PC-9 (cell line): ENCODE measurements at regions not wholly inside any gene's neighbourhood (a gene's known extent, or its start where the extent isn't known, plus 50 kb on each side); places are given as distances from the start of the nearest gene placed in this dataset.

Experiments
- BruUV-seq: library from RNA; stranded (reverse); fragments of 400-500 nt; replicated peaks from 2 replicates; lab custom pipeline; 2021; lab: Mats Ljungman, UMichigan
- CTCF ChIA-PET: fragments of 300-600 bp; sonication (Branson Sonifier 250); formaldehyde crosslinking; loops from one replicate; lab custom pipeline; 2022; ENCODE audit warnings: antibody characterized with exemption; lab: Charles Lee
- POLR2A ChIA-PET: fragments of 300-600 bp; sonication (Branson Sonifier 250); formaldehyde crosslinking; loops from one replicate; lab custom pipeline; 2022; ENCODE audit warnings: antibody characterized with exemption; ENCODE audit not compliant: unreplicated experiment; lab: Charles Lee
- DNase-seq, 2 experiments: peaks; one replicate each; pipeline versions ENCODE4 v3.0.0 to v3.0.0-alpha.2; 2015 to 2022; ENCODE audit warnings: mixed read lengths in 1 of 2
- H2AFZ ChIP-seq: fragments of 200-600 bp; sonication (generic); 2 replicates; pipeline ENCODE4 v1.8.1; 2017; ENCODE audit warnings: antibody characterized with exemption
- H3F3A ChIP-seq: fragments of 200-600 bp; sonication (generic); 2 replicates; pipeline ENCODE4 v1.8.1; 2017; ENCODE audit warnings: antibody characterized with exemption, mild to moderate bottlenecking, low read depth; ENCODE audit not compliant: insufficient read depth
- H3K27ac ChIP-seq: fragments of 200-600 bp; sonication (generic); 2 replicates; pipeline ENCODE4 v1.6.1; 2016; ENCODE audit warnings: mixed run types
- H3K27me3 ChIP-seq: fragments of 200-600 bp; sonication (generic); 2 replicates; pipeline ENCODE4 v1.6.1; 2016; ENCODE audit warnings: low read depth, mixed run types; ENCODE audit not compliant: insufficient read depth
- H3K36me3 ChIP-seq: fragments of 200-600 bp; sonication (generic); 2 replicates; pipeline ENCODE4 v1.6.1; 2016; ENCODE audit warnings: low read depth, mixed run types
- H3K4me1 ChIP-seq: fragments of 200-600 bp; sonication (generic); replicated peaks from 2 replicates; pipeline ENCODE4 v1.6.1; 2016; ENCODE audit warnings: mixed run types; ENCODE audit not compliant: insufficient read depth
- H3K4me2 ChIP-seq: fragments of 200-600 bp; sonication (generic); 2 replicates; pipeline ENCODE4 v1.6.1; 2017; ENCODE audit warnings: mixed run types
- H3K4me3 ChIP-seq: fragments of 200-600 bp; sonication (generic); 2 replicates; pipeline ENCODE4 v1.6.1; 2016; ENCODE audit warnings: mixed run types
- H3K79me2 ChIP-seq: fragments of 200-600 bp; sonication (generic); 2 replicates; pipeline ENCODE4 v1.6.1; 2017; ENCODE audit warnings: low read depth, mixed run types
- H3K9me2 ChIP-seq: fragments of 200-600 bp; sonication (generic); 2 replicates; pipeline ENCODE4 v1.8.1; 2017; ENCODE audit warnings: mild to moderate bottlenecking; ENCODE audit not compliant: insufficient read depth
- H3K9me3 ChIP-seq: fragments of 200-600 bp; sonication (generic); 2 replicates; pipeline ENCODE4 v1.8.1; 2016; ENCODE audit warnings: low read depth; ENCODE audit not compliant: insufficient read depth
- H4K20me1 ChIP-seq: fragments of 200-600 bp; sonication (generic); 2 replicates; pipeline ENCODE4 v1.8.1; 2017; ENCODE audit not compliant: insufficient read depth
- EZH2 ChIP-seq: fragments of 200-600 bp; sonication (generic); IDR thresholded peaks from 2 replicates; pipeline ENCODE4 v1.8.0; 2017; ENCODE audit warnings: antibody characterized with exemption, low read depth
- intact Hi-C: fragments of 100-400 bp; cut with micrococcal nuclease; formaldehyde crosslinking; loops from one replicate; pipeline ENCODE4 v1.10.0; 2022; ENCODE audit not compliant: unreplicated experiment
- TF ChIP-seq, protein P1 (sequence below): fragments of 200-600 bp; sonication (generic); conservative IDR thresholded peaks from 2 replicates; pipeline ENCODE4 v1.6.1; 2017; ENCODE audit warnings: mixed run types, antibody characterized with exemption, mild to moderate bottlenecking, moderate library complexity

DNA sequence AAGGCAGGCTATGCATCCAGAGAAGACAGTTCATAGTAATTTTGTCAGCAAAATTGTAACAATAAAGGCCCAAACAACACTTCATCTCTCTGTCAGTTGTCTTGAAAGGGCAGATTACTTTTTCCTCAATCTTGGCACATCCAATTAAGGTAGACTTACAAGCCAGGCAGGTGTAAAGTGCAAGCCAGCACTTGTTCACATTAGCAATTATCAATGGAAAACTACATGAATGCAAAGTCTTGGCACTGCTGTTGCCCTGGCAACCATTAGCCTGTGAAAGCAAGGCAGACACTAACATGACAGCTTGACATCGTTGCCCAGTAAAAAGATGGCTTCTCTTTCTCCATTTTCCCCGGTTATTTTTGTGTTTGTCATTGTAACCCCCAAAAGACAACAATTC lies 677.2 kb upstream of the TENM4 start:
- TF ChIP-seq, protein P1, sequence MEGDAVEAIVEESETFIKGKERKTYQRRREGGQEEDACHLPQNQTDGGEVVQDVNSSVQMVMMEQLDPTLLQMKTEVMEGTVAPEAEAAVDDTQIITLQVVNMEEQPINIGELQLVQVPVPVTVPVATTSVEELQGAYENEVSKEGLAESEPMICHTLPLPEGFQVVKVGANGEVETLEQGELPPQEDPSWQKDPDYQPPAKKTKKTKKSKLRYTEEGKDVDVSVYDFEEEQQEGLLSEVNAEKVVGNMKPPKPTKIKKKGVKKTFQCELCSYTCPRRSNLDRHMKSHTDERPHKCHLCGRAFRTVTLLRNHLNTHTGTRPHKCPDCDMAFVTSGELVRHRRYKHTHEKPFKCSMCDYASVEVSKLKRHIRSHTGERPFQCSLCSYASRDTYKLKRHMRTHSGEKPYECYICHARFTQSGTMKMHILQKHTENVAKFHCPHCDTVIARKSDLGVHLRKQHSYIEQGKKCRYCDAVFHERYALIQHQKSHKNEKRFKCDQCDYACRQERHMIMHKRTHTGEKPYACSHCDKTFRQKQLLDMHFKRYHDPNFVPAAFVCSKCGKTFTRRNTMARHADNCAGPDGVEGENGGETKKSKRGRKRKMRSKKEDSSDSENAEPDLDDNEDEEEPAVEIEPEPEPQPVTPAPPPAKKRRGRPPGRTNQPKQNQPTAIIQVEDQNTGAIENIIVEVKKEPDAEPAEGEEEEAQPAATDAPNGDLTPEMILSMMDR: no peak
- TF ChIP-seq EZH2: no peak
- H3K27me3 ChIP-seq: no peaks in the 10 kb centered on the region
- H3K27ac ChIP-seq: no peak overlapping the region
- ChIA-PET POLR2A (no interaction called here), CTCF (no interaction called here)
- H3K9me3 ChIP-seq: no peaks in the 10 kb centered on the region
- H3K9me2 ChIP-seq: no peaks in the 10 kb centered on the region; the same call in 1 of the 2 replicates
- H2AFZ ChIP-seq: no peak overlapping the region
- no peak overlapping the region for H3K4me2 ChIP-seq
- H3F3A ChIP-seq: no peaks in the 10 kb centered on the region
- no peaks in the 10 kb centered on the region for H3K36me3 ChIP-seq
- no peak for DNase-seq
- BruUV-seq: no TSS peak
- H3K79me2 ChIP-seq: no peaks in the 10 kb centered on the region
- intact Hi-C loops: no loop called here
- H4K20me1 ChIP-seq: no peaks in the 10 kb centered on the region
- no peak overlapping the region for H3K4me3 ChIP-seq
- H3K4me1 ChIP-seq: no peaks in the 10 kb centered on the region

DNA sequence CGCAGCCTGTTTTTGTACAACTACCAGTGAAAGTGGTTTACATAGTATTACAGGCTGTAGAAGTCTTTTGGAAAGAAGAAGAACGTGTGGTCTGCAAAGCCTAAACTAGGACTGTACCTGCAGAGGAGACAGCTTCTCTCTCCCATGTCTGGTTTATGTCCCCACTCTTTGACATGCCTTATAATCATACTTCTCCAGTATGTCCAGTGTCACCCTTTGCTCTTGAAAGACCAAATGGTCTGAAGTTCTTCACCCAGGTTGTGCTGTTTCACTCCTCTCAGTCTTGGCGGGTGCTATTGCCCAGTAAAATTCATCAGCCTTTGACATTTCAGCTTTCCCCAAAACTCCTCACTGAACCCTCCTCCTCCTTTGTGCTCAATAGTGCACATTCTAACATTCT lies 676.0 kb upstream of the TENM4 start:
- Histone ChIP-seq H3K4me2 (no peak overlapping the region), H3K4me3 (no peak overlapping the region), H3K9me2 (no peaks in the 10 kb centered on the region; the same call in 1 of the 2 replicates), H3K4me1 (no peaks in the 10 kb centered on the region), H2AFZ (no peak overlapping the region), H4K20me1 (no peaks in the 10 kb centered on the region), H3K9me3 (no peaks in the 10 kb centered on the region), H3K79me2 (no peaks in the 10 kb centered on the region), H3F3A (no peaks in the 10 kb centered on the region), H3K36me3 (no peaks in the 10 kb centered on the region), H3K27ac (no peak overlapping the region), H3K27me3 (no peaks in the 10 kb centered on the region)
- DNase-seq: no peak
- no peak for TF ChIP-seq EZH2
- TF ChIP-seq, protein P1: no peak
- intact Hi-C loops: no loop called here
- ChIA-PET POLR2A (no interaction called here), CTCF (no interaction called here)
- no TSS peak for BruUV-seq

DNA sequence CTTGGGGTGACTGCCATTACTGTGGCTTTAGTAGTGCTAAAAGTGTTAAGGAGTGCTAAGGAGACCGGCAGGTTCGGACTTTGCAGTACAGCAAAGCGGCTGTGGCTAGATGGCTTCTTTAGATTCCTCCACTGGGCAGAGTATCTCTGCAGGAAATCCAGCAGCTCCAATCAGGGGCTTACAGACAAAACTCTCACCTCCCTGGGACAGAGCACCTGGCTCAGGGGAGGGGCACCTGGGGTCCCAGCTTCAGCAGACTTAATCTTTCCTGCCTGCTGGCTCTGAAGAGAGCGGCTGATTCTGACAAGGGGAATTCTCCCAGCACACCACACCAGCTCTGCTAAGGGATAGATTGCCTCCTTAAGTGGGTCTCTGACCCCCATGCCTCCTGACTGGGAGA lies 668.8 kb upstream of the TENM4 start:
- no peaks in the 10 kb centered on the region for H3K27me3 ChIP-seq
- ChIA-PET POLR2A (no interaction called here), CTCF (no interaction called here)
- no peak for DNase-seq
- no peaks in the 10 kb centered on the region for H4K20me1 ChIP-seq
- BruUV-seq: no TSS peak
- H3K79me2 ChIP-seq: no peaks in the 10 kb centered on the region
- intact Hi-C loops: no loop called here
- no peak overlapping the region for H3K4me2 ChIP-seq
- H3F3A ChIP-seq: no peaks in the 10 kb centered on the region
- no peak overlapping the region for H3K27ac ChIP-seq
- H3K4me3 ChIP-seq: no peak overlapping the region
- no peaks in the 10 kb centered on the region for H3K9me2 ChIP-seq
- no peaks in the 10 kb centered on the region for H3K9me3 ChIP-seq
- H3K36me3 ChIP-seq: no peaks in the 10 kb centered on the region
- no peaks in the 10 kb centered on the region for H3K4me1 ChIP-seq
- H2AFZ ChIP-seq: no peak overlapping the region
- TF ChIP-seq, protein P1: no peak
- no peak for TF ChIP-seq EZH2
